ENCODE measurements at regions not wholly inside any gene's neighbourhood (a gene's known extent, or its start where the extent isn't known, plus 50 kb on each side); places are given as distances from the start of the nearest gene placed in this dataset.

DNA sequence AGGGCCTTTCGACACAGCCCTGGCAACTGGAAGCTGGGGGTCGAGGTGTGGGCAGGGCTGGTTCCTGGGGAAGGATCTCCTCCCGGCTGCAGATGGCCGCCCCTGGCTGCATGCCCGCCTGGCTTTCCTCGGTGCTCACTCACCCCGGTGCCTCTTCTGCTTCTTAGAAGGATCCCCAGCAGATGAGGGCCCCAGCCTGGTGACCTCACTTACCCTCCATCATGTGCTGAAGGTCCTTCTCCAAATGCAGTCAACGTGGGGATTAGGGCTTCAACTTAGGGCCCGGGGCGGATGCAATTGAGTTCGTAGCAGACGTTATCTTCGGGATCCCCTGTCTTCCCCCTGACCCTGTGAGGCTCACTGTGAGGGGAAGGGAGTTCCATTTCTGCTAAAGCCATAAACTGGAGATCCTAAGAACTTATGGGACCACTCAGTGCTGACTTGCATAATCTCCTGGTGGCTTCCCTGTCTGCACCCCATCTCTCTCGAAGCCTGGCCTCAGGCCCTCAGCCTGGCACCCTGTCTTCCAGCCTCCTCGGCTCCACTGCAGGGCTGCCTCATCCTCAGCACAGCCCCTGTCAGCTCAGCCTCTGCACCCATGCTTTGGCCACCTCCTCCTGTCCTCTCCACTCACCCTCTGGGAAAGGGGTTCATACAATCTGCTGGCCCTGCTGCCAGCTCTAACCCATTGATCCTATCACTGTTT, 92.6 kb downstream of the THBS2 start:
- TF ChIP-seq POLR2AphosphoS5 (IDR thresholded peaks at IDR 0.05; ENCODE audit: low read depth, low read length) (no peak), POLR2A (IDR thresholded peaks at IDR 0.05; ENCODE audit: low read depth, low read length) (no peak), TAF1 (IDR thresholded peaks at IDR 0.05; ENCODE audit: borderline replicate concordance, low read depth, low read length) (no peak)

Data from GM12892 (cell line).